HCT116 (cell line): ENCODE measurements at regions not wholly inside any gene's neighbourhood (a gene's known extent, or its start where the extent isn't known, plus 50 kb on each side); places are given as distances from the start of the nearest gene placed in this dataset.

Experiments
- ATAC-seq: fragments of 200-7000 bp; cut with Tn5 transposase; 2 replicates; pipeline ENCODE4 v1.9.1; 2020; ENCODE audit warnings: mild to moderate bottlenecking, moderate library complexity
- BruUV-seq: library from RNA; stranded (reverse); fragments of 400-500 nt; replicated peaks from 2 replicates; lab custom pipeline; 2021; lab: Mats Ljungman, UMichigan
- CTCF ChIA-PET: fragments of 300-600 bp; sonication (Branson Sonifier 250); formaldehyde crosslinking; loops from one replicate; lab custom pipeline; 2021; ENCODE audit warnings: antibody characterized with exemption; lab: Charles Lee
- POLR2A ChIA-PET: fragments of 300-600, 350-600 bp; sonication (Branson Sonifier 250); formaldehyde crosslinking; loops from one replicate; lab custom pipeline; 2021; ENCODE audit warnings: antibody characterized with exemption; lab: Charles Lee
- RAD21 ChIA-PET, 2 experiments: fragments of 300-600 bp; sonication (Branson Sonifier 250); formaldehyde crosslinking; loops; one replicate each; lab custom pipeline; 2023; ENCODE audit warnings: low total read pairs in 2 of 2; ENCODE audit not compliant: uncharacterized antibody in 2 of 2, unreplicated experiment in 2 of 2, low non-redundant PET in 1 of 2; lab: Charles Lee
- DNase-seq: peaks from one replicate; pipeline ENCODE4 v3.0.0-alpha.2; 2010; ENCODE audit warnings: low read depth, low spot score
- H2AFZ ChIP-seq: fragments of 200-600 bp; shearing (Covaris generic), sonication (generic); 2 replicates; pipeline ENCODE4 v1.6.1; 2017; ENCODE audit warnings: low read depth, mixed run types, mixed read lengths, antibody characterized with exemption, low read length; ENCODE audit not compliant: poor library complexity, severe bottlenecking
- H3K27ac ChIP-seq: 2 replicates; pipeline ENCODE4 v1.5.1; 2012; ENCODE audit warnings: low read depth, low read length
- H3K27me3 ChIP-seq: fragments of 200-600 bp; sonication (generic); 2 replicates; pipeline ENCODE4 v1.6.1; 2016; ENCODE audit warnings: mixed run types, low read length, mixed read lengths; ENCODE audit not compliant: insufficient read depth
- H3K36me3 ChIP-seq, 2 experiments: fragments of 200-500 bp in 1 of 2; fragments of 200-600 bp in 1 of 2; sonication (Bioruptor generic) in 1 of 2; sonication (generic) in 1 of 2; 2 replicates each; pipeline versions ENCODE4 v1.5.1 to v1.6.1; 2014 to 2016; ENCODE audit warnings: low read length in 2 of 2, inconsistent platforms in 1 of 2, mixed read lengths in 1 of 2, mixed run types in 1 of 2; ENCODE audit not compliant: insufficient read depth in 2 of 2, control insufficient read depth in 1 of 2
- H3K4me1 ChIP-seq, 2 experiments: fragments of 200-600 bp in 1 of 2; sonication (generic) in 1 of 2; 2 replicates each; pipeline versions ENCODE4 v1.5.1 to v1.6.1; 2012 to 2017; ENCODE audit warnings: low read length in 2 of 2, inconsistent platforms in 1 of 2, mild to moderate bottlenecking in 1 of 2, mixed read lengths in 1 of 2, mixed run types in 1 of 2, moderate library complexity in 1 of 2; ENCODE audit not compliant: insufficient read depth in 2 of 2, control insufficient read depth in 1 of 2
- H3K4me2 ChIP-seq: fragments of 200-600 bp; sonication (generic); 2 replicates; pipeline ENCODE4 v1.6.1; 2017; ENCODE audit warnings: mixed run types, low read length, mixed read lengths
- H3K4me3 ChIP-seq, 2 experiments: fragments of 200-600 bp in 1 of 2; sonication (generic) in 1 of 2; replicated peaks in 1 of 2; 2 replicates each; pipeline ENCODE4 v1.5.1; 2011 to 2016; ENCODE audit warnings: low read length in 2 of 2, control low read depth in 1 of 2, low read depth in 1 of 2, mild to moderate bottlenecking in 1 of 2, mixed read lengths in 1 of 2, mixed run types in 1 of 2
- H3K79me2 ChIP-seq: fragments of 200-600 bp; sonication (generic); 2 replicates; pipeline ENCODE4 v1.6.1; 2017; ENCODE audit warnings: mild to moderate bottlenecking, mixed run types, low read length, moderate library complexity, mixed read lengths; ENCODE audit not compliant: insufficient read depth
- H3K9ac ChIP-seq: fragments of 200-600 bp; sonication (generic); 2 replicates; pipeline ENCODE4 v1.6.1; 2016; ENCODE audit warnings: low read length, mixed read lengths
- H3K9me2 ChIP-seq: fragments of 200-600 bp; sonication (generic), shearing (Covaris generic); 2 replicates; pipeline ENCODE4 v1.6.1; 2017; ENCODE audit warnings: mixed run types, mild to moderate bottlenecking, moderate library complexity; ENCODE audit not compliant: insufficient read depth
- H3K9me3 ChIP-seq, 2 experiments: fragments of 200-500 bp in 1 of 2; fragments of 200-600 bp in 1 of 2; sonication (Bioruptor generic) in 1 of 2; sonication (generic) in 1 of 2; 2 replicates each; pipeline ENCODE4 v1.6.1; 2014 to 2017; ENCODE audit warnings: low read length in 2 of 2, mixed read lengths in 2 of 2, inconsistent platforms in 1 of 2, low read depth in 1 of 2, mild to moderate bottlenecking in 1 of 2, mixed run types in 1 of 2, moderate library complexity in 1 of 2; ENCODE audit not compliant: control insufficient read depth in 1 of 2, insufficient read depth in 1 of 2
- H4K20me1 ChIP-seq: fragments of 200-600 bp; sonication (generic), shearing (Covaris generic); 2 replicates; pipeline ENCODE4 v1.6.1; 2017; ENCODE audit warnings: mixed run types, mild to moderate bottlenecking, moderate library complexity; ENCODE audit not compliant: insufficient read depth
- ATF3 ChIP-seq: IDR thresholded peaks from 2 replicates; pipeline ENCODE4 v1.6.1; 2012
- CBX3 ChIP-seq: IDR thresholded peaks from 2 replicates; pipeline ENCODE4 v1.6.1; 2012; ENCODE audit warnings: low read depth
- CEBPB ChIP-seq: IDR thresholded peaks from 2 replicates; pipeline ENCODE4 v1.6.1; 2012; ENCODE audit warnings: low read depth
- EGR1 ChIP-seq: IDR thresholded peaks from 2 replicates; pipeline ENCODE4 v1.6.1; 2012; ENCODE audit warnings: low read depth
- ELF1 ChIP-seq: IDR thresholded peaks from 2 replicates; pipeline ENCODE4 v1.6.1; 2012; ENCODE audit warnings: low read depth, borderline replicate concordance
- EZH2 ChIP-seq: fragments of 200-600 bp; sonication (generic); IDR thresholded peaks from 2 replicates; pipeline ENCODE4 v1.6.1; 2017; ENCODE audit warnings: antibody characterized with exemption, mixed run types
- JUND ChIP-seq: IDR thresholded peaks from 2 replicates; pipeline ENCODE4 v1.6.1; 2012
- POLR2A ChIP-seq: IDR thresholded peaks from 2 replicates; pipeline ENCODE4 v1.7.0; 2011; ENCODE audit warnings: borderline replicate concordance; ENCODE audit not compliant: insufficient read depth, insufficient read length; ENCODE audit errors: extremely low read depth
- POLR2AphosphoS5 ChIP-seq: IDR thresholded peaks from 2 replicates; pipeline ENCODE4 v1.6.1; 2011; ENCODE audit warnings: mild to moderate bottlenecking, low read depth, low read length, moderate library complexity
- SIN3A ChIP-seq: IDR thresholded peaks from 2 replicates; pipeline ENCODE4 v1.6.1; 2012; ENCODE audit warnings: low read depth
- SP1 ChIP-seq: IDR thresholded peaks from 2 replicates; pipeline ENCODE4 v1.6.1; 2012; ENCODE audit warnings: low read depth
- SRF ChIP-seq: IDR thresholded peaks from 2 replicates; pipeline ENCODE4 v1.6.1; 2012; ENCODE audit warnings: low read depth
- TCF7L2 ChIP-seq: IDR thresholded peaks from 2 replicates; pipeline ENCODE4 v1.7.0; 2011; ENCODE audit warnings: borderline replicate concordance, inconsistent platforms; ENCODE audit not compliant: insufficient read depth, insufficient read length; ENCODE audit errors: extremely low read depth
- YY1 ChIP-seq: IDR thresholded peaks from 2 replicates; pipeline ENCODE4 v1.6.1; 2011; ENCODE audit warnings: low read length, low read depth, moderate library complexity, mild to moderate bottlenecking; ENCODE audit not compliant: insufficient replicate concordance; ENCODE audit errors: extremely low read depth
- ZBTB33 ChIP-seq: IDR thresholded peaks from 2 replicates; pipeline ENCODE4 v1.6.1; 2011; ENCODE audit warnings: mild to moderate bottlenecking, low read length, moderate library complexity; ENCODE audit not compliant: insufficient replicate concordance; ENCODE audit errors: extremely low read depth
- ZFX ChIP-seq: fragments of 450-650 bp; IDR thresholded peaks from 2 replicates; pipeline ENCODE4 v1.6.1; 2017
- ZNF274 ChIP-seq: fragments of 200-500 bp; sonication (Bioruptor generic); IDR thresholded peaks from 2 replicates; pipeline ENCODE4 v1.6.1; 2014; ENCODE audit warnings: mild to moderate bottlenecking, low read depth, low read length, inconsistent platforms
- intact Hi-C: fragments of 100-400 bp; cut with micrococcal nuclease; formaldehyde crosslinking; loops from 2 replicates; pipeline ENCODE4 v1.10.0; 2022
- TF ChIP-seq, protein P1 (sequence below): IDR thresholded peaks from 2 replicates; pipeline ENCODE4 v1.6.1; 2012
- TF ChIP-seq, protein P2 (sequence below): IDR thresholded peaks from 2 replicates; pipeline ENCODE4 v1.6.1; 2012; ENCODE audit warnings: low read depth

GRCh38 chr4:54359919-54360650 lies 131.0 kb downstream of the PDGFRA start:
- BruUV-seq, result no TSS peak
- no peak overlapping the region for H3K4me2 ChIP-seq
- H3K36me3 ChIP-seq, result no peaks in the 10 kb centered on the region
- no peaks in the 10 kb centered on the region for H3K9me3 ChIP-seq
- TF ChIP-seq, protein P1, sequence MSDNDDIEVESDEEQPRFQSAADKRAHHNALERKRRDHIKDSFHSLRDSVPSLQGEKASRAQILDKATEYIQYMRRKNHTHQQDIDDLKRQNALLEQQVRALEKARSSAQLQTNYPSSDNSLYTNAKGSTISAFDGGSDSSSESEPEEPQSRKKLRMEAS, result no peak
- no peak for TF ChIP-seq SRF
- no peak for TF ChIP-seq TCF7L2
- no peak for TF ChIP-seq EZH2
- no peak for TF ChIP-seq JUND
- TF ChIP-seq ZBTB33, result no peak
- TF ChIP-seq SP1, result no peak
- TF ChIP-seq, protein P2, sequence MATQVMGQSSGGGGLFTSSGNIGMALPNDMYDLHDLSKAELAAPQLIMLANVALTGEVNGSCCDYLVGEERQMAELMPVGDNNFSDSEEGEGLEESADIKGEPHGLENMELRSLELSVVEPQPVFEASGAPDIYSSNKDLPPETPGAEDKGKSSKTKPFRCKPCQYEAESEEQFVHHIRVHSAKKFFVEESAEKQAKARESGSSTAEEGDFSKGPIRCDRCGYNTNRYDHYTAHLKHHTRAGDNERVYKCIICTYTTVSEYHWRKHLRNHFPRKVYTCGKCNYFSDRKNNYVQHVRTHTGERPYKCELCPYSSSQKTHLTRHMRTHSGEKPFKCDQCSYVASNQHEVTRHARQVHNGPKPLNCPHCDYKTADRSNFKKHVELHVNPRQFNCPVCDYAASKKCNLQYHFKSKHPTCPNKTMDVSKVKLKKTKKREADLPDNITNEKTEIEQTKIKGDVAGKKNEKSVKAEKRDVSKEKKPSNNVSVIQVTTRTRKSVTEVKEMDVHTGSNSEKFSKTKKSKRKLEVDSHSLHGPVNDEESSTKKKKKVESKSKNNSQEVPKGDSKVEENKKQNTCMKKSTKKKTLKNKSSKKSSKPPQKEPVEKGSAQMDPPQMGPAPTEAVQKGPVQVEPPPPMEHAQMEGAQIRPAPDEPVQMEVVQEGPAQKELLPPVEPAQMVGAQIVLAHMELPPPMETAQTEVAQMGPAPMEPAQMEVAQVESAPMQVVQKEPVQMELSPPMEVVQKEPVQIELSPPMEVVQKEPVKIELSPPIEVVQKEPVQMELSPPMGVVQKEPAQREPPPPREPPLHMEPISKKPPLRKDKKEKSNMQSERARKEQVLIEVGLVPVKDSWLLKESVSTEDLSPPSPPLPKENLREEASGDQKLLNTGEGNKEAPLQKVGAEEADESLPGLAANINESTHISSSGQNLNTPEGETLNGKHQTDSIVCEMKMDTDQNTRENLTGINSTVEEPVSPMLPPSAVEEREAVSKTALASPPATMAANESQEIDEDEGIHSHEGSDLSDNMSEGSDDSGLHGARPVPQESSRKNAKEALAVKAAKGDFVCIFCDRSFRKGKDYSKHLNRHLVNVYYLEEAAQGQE, result no peak
- TF ChIP-seq YY1, result no peak
- TF ChIP-seq ELF1, result no peak
- no peak for TF ChIP-seq POLR2AphosphoS5
- TF ChIP-seq CBX3, result no peak
- TF ChIP-seq ZNF274, result no peak
- TF ChIP-seq ZFX, result no peak
- TF ChIP-seq EGR1, result no peak
- TF ChIP-seq CEBPB, result no peak
- TF ChIP-seq SIN3A, result no peak
- no peak for TF ChIP-seq ATF3
- TF ChIP-seq POLR2A, result no peak
- no peak for ATAC-seq
- H2AFZ ChIP-seq, result no peak overlapping the region
- no peaks in the 10 kb centered on the region for H4K20me1 ChIP-seq
- DNase-seq, result no peak
- H3K9ac ChIP-seq, result no peak overlapping the region
- peaks cover 14% of the 10 kb centered on the region for H3K27me3 ChIP-seq
- no peaks in the 10 kb centered on the region for H3K4me1 ChIP-seq
- H3K9me2 ChIP-seq, result no peaks in the 10 kb centered on the region
- H3K79me2 ChIP-seq, result no peaks in the 10 kb centered on the region
- ChIA-PET CTCF (interaction anchor here (1.1 kb wide), 1 partner anchor 74 kb away, joined by 3 read pairs; no protein-coding TSS in a partner anchor), RAD21 (no interaction called here), POLR2A (no interaction called here)
- intact Hi-C loops, result no loop called here
- H3K27ac ChIP-seq, result no peak overlapping the region
- H3K4me3 ChIP-seq, result no peak overlapping the region
